ENCODE measurements at regions not wholly inside any gene's neighbourhood (a gene's known extent, or its start where the extent isn't known, plus 50 kb on each side); places are given as distances from the start of the nearest gene placed in this dataset.

DNA sequence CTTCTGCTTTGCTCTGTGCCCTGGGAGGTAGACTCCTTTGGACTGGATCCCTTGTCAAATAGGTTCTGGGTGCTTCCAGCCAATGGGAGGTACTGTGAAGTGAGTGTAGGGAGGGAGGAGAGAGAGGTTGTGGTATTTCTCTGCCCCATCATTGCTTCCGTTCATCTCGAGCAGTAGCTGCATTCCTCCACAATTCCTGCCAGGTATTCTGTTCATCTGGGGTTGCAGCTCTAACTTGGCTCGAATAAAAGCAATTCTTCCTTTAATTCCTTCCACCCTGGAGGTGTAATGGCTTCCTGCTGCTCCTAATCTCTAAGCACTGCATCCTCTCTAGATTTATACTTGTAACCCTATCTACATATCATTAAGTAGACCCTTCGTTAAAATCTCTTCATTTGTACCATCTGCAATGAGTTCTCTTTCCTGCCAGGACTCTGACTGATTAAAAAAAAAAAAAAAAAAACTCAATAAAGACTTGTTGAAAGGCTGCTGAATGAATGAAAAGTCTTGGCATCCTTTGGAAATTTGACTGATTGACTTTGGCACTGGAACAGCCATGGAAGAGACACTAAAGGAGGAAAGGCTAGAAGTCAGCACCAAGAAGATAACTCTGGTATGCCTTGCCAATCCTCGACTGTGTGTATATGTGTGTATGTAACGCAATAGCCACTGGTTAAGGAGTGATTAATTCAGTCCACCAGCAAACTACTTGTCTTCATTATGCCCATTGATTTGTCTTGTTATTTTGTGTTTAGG lies 616.9 kb upstream of the SOX9 start (continued):
- no peak for TF ChIP-seq ESRRA (CRISPR knock-in tag; IDR thresholded peaks at IDR 0.05; ENCODE audit: borderline replicate concordance)
- TF ChIP-seq, protein P1, sequence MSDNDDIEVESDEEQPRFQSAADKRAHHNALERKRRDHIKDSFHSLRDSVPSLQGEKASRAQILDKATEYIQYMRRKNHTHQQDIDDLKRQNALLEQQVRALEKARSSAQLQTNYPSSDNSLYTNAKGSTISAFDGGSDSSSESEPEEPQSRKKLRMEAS (CRISPR knock-in tag; IDR thresholded peaks at IDR 0.05), result no peak
- no peak for TF ChIP-seq NR3C1 (CRISPR knock-in tag; conservative IDR thresholded peaks at IDR 0.05; ENCODE audit: low read depth)
- TF ChIP-seq IRF2 (CRISPR knock-in tag; IDR thresholded peaks at IDR 0.05; ENCODE audit: borderline replicate concordance, low read depth), result no peak

DNA sequence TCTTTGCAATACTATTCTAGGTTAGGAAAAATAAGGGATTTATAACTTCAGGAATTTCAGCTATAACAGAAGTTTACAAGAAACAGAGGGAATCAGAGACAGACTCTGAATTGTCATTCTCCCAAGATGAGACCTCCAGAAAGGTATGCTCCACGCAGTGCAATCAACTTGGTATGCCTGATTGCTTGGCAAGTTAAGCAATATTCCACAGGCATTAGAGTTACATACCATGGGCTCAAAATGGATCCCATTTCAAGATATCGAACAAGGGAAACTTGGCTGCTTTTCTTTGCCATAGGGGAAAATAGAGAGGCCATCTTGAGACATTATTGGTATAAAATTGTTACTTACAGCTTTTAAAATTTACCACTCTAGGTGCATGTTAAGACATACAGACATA lies 615.6 kb upstream of the SOX9 start:
- TF ChIP-seq CBFB (CRISPR knock-in tag; IDR thresholded peaks at IDR 0.05; ENCODE audit: low read depth) (no peak), GTF2I (CRISPR knock-in tag; conservative IDR thresholded peaks at IDR 0.05) (no peak), SMAD4 (CRISPR knock-in tag; IDR thresholded peaks at IDR 0.05) (no peak), ETV6 (CRISPR knock-in tag; IDR thresholded peaks at IDR 0.05) (no peak), NR3C1 (CRISPR knock-in tag; conservative IDR thresholded peaks at IDR 0.05; ENCODE audit: low read depth) (no peak), SP1 (CRISPR knock-in tag; conservative IDR thresholded peaks at IDR 0.05) (no peak), ZNF232 (CRISPR knock-in tag; IDR thresholded peaks at IDR 0.05) (no peak), CREB1 (CRISPR knock-in tag; IDR thresholded peaks at IDR 0.05) (no peak), EMX1 (CRISPR knock-in tag; IDR thresholded peaks at IDR 0.05) (no peak), GRHL2 (CRISPR knock-in tag; IDR thresholded peaks at IDR 0.05; ENCODE audit: insufficient replicate concordance, severe bottlenecking) (no peak), ZNF317 (CRISPR knock-in tag; IDR thresholded peaks at IDR 0.05; ENCODE audit: borderline replicate concordance, low read depth) (no peak)
- TF ChIP-seq, protein P2, sequence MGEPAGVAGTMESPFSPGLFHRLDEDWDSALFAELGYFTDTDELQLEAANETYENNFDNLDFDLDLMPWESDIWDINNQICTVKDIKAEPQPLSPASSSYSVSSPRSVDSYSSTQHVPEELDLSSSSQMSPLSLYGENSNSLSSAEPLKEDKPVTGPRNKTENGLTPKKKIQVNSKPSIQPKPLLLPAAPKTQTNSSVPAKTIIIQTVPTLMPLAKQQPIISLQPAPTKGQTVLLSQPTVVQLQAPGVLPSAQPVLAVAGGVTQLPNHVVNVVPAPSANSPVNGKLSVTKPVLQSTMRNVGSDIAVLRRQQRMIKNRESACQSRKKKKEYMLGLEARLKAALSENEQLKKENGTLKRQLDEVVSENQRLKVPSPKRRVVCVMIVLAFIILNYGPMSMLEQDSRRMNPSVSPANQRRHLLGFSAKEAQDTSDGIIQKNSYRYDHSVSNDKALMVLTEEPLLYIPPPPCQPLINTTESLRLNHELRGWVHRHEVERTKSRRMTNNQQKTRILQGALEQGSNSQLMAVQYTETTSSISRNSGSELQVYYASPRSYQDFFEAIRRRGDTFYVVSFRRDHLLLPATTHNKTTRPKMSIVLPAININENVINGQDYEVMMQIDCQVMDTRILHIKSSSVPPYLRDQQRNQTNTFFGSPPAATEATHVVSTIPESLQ (CRISPR knock-in tag; IDR thresholded peaks at IDR 0.05), result no peak
- TF ChIP-seq, protein P3, sequence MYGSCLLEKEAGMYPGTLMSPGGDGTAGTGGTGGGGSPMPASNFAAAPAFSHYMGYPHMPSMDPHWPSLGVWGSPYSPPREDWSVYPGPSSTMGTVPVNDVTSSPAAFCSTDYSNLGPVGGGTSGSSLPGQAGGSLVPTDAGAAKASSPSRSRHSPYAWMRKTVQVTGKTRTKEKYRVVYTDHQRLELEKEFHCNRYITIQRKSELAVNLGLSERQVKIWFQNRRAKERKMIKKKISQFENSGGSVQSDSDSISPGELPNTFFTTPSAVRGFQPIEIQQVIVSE (CRISPR knock-in tag; IDR thresholded peaks at IDR 0.05; ENCODE audit: borderline replicate concordance), result no peak
- TF ChIP-seq, protein P4, sequence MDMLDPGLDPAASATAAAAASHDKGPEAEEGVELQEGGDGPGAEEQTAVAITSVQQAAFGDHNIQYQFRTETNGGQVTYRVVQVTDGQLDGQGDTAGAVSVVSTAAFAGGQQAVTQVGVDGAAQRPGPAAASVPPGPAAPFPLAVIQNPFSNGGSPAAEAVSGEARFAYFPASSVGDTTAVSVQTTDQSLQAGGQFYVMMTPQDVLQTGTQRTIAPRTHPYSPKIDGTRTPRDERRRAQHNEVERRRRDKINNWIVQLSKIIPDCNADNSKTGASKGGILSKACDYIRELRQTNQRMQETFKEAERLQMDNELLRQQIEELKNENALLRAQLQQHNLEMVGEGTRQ (CRISPR knock-in tag; IDR thresholded peaks at IDR 0.05), result no peak
- TF ChIP-seq, protein P5, sequence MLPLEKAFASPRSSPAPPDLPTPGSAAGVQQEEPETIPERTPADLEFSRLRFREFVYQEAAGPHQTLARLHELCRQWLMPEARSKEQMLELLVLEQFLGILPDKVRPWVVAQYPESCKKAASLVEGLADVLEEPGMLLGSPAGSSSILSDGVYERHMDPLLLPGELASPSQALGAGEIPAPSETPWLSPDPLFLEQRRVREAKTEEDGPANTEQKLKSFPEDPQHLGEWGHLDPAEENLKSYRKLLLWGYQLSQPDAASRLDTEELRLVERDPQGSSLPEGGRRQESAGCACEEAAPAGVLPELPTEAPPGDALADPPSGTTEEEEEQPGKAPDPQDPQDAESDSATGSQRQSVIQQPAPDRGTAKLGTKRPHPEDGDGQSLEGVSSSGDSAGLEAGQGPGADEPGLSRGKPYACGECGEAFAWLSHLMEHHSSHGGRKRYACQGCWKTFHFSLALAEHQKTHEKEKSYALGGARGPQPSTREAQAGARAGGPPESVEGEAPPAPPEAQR (CRISPR knock-in tag; IDR thresholded peaks at IDR 0.05), result no peak
- TF ChIP-seq, protein P6, sequence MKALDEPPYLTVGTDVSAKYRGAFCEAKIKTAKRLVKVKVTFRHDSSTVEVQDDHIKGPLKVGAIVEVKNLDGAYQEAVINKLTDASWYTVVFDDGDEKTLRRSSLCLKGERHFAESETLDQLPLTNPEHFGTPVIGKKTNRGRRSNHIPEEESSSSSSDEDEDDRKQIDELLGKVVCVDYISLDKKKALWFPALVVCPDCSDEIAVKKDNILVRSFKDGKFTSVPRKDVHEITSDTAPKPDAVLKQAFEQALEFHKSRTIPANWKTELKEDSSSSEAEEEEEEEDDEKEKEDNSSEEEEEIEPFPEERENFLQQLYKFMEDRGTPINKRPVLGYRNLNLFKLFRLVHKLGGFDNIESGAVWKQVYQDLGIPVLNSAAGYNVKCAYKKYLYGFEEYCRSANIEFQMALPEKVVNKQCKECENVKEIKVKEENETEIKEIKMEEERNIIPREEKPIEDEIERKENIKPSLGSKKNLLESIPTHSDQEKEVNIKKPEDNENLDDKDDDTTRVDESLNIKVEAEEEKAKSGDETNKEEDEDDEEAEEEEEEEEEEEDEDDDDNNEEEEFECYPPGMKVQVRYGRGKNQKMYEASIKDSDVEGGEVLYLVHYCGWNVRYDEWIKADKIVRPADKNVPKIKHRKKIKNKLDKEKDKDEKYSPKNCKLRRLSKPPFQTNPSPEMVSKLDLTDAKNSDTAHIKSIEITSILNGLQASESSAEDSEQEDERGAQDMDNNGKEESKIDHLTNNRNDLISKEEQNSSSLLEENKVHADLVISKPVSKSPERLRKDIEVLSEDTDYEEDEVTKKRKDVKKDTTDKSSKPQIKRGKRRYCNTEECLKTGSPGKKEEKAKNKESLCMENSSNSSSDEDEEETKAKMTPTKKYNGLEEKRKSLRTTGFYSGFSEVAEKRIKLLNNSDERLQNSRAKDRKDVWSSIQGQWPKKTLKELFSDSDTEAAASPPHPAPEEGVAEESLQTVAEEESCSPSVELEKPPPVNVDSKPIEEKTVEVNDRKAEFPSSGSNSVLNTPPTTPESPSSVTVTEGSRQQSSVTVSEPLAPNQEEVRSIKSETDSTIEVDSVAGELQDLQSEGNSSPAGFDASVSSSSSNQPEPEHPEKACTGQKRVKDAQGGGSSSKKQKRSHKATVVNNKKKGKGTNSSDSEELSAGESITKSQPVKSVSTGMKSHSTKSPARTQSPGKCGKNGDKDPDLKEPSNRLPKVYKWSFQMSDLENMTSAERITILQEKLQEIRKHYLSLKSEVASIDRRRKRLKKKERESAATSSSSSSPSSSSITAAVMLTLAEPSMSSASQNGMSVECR (CRISPR knock-in tag; IDR thresholded peaks at IDR 0.05; ENCODE audit: borderline replicate concordance), result no peak
- H3K27ac Mint-ChIP-seq, result no peak overlapping the region
- H3K27me3 Mint-ChIP-seq (ENCODE audit: low read depth), result no peaks in the 10 kb centered on the region; the same call in 1 of the 2 replicates
- CTCF ChIA-PET, result no interaction called here
- H3K36me3 Mint-ChIP-seq, result no peaks in the 10 kb centered on the region
- POLR2A ChIA-PET, result no interaction called here
- DNase-seq (ENCODE audit: low spot score), result no peak
- ATAC-seq, result no peak
- no peaks in the 10 kb centered on the region for H3K9me3 Mint-ChIP-seq
- peaks cover 4% of the 10 kb centered on the region; the same call in 1 of the 2 replicates for H3K4me1 Mint-ChIP-seq
- H3K4me3 Mint-ChIP-seq, result no peak overlapping the region
